ENCODE measurements at regions not wholly inside any gene's neighbourhood (a gene's known extent, or its start where the extent isn't known, plus 50 kb on each side); places are given as distances from the start of the nearest gene placed in this dataset.

- no peak for TF ChIP-seq CTCF (IDR thresholded peaks at IDR 0.05; ENCODE audit: low read depth, low read length, poor library complexity, severe bottlenecking)
- no peak for TF ChIP-seq EZH2phosphoT487 (IDR thresholded peaks at IDR 0.05; ENCODE audit: borderline replicate concordance, low read length)
These were observed 1173.3 kb downstream of the GATA3 start for GRCh38 chr10:9227679-9228365.

Measured in DOHH2 (cell line).